ENCODE measurements at regions not wholly inside any gene's neighbourhood (a gene's known extent, or its start where the extent isn't known, plus 50 kb on each side); places are given as distances from the start of the nearest gene placed in this dataset.
"Not testable (repeated sequence)": the region's sequence is repeated elsewhere in the genome, so short reads cannot be mapped to it uniquely, and the experiment has no call there.

GRCh38 chr17:77085926-77086432, 54.8 kb upstream of the SEC14L1 start:
- H3K27ac Mint-ChIP-seq, result no peak overlapping the region
- H3K4me3 Mint-ChIP-seq, result no peak overlapping the region

GRCh38 chr17:77086433-77087010, 54.2 kb upstream of the SEC14L1 start:
- Mint-ChIP-seq H3K4me3 (no peak overlapping the region), H3K36me3 (peaks cover 9% of the 10 kb centered on the region), H3K4me1 (peaks cover 21% of the 10 kb centered on the region), H3K9me3 (peaks cover 3% of the 10 kb centered on the region), H3K27ac (no peak overlapping the region), H3K27me3 (peaks cover 9% of the 10 kb centered on the region)
- ATAC-seq (ENCODE audit: low read depth) (peak; percentile 30), DNase-seq (ENCODE audit: low spot score in 2 of 2) (peak; percentile 75 to 87)

More at GRCh38 chr17:77085926-77086432, 54.8 kb upstream of the SEC14L1 start:
- Mint-ChIP-seq H3K4me1 (peaks cover 21% of the 10 kb centered on the region), H3K9me3 (peaks cover 3% of the 10 kb centered on the region), H3K27me3 (peaks cover 9% of the 10 kb centered on the region), H3K36me3 (peaks cover 9% of the 10 kb centered on the region)
- no peak for ATAC-seq (ENCODE audit: low read depth)
- no peak for DNase-seq (ENCODE audit: low spot score in 2 of 2)

- no peak for ATAC-seq (ENCODE audit: low read depth)
- peaks cover 11% of the 10 kb centered on the region for H3K36me3 Mint-ChIP-seq
- H3K4me1 Mint-ChIP-seq, result peaks cover 25% of the 10 kb centered on the region
- no peak for DNase-seq (ENCODE audit: low spot score in 2 of 2)
- peaks cover 6% of the 10 kb centered on the region for H3K27me3 Mint-ChIP-seq
- no peaks in the 10 kb centered on the region for H3K9me3 Mint-ChIP-seq
- peak overlapping the region; percentile 86 for H3K27ac Mint-ChIP-seq
- peak overlapping the region; percentile 93 for H3K4me3 Mint-ChIP-seq
Observed at GRCh38 chr17:77087650-77088454, 52.9 kb upstream of the SEC14L1 start.

GRCh38 chr17:77088455-77089123, 52.2 kb upstream of the SEC14L1 start:
- Mint-ChIP-seq H3K36me3 (peaks cover 11% of the 10 kb centered on the region), H3K4me1 (peaks cover 25% of the 10 kb centered on the region), H3K4me3 (peak overlapping the region; percentile 93), H3K27ac (peak overlapping the region; percentile 86), H3K9me3 (no peaks in the 10 kb centered on the region), H3K27me3 (peaks cover 6% of the 10 kb centered on the region)
- peak; percentile 90 for ATAC-seq (ENCODE audit: low read depth)
- peak; percentile 79 to 80 for DNase-seq (ENCODE audit: low spot score in 2 of 2)

- peak overlapping the region; percentile 93 for H3K4me3 Mint-ChIP-seq
- no peak for ATAC-seq (ENCODE audit: low read depth)
- DNase-seq (ENCODE audit: low spot score in 2 of 2), result no peak
- peak overlapping the region; percentile 86 for H3K27ac Mint-ChIP-seq
- peaks cover 6% of the 10 kb centered on the region for H3K27me3 Mint-ChIP-seq
- H3K9me3 Mint-ChIP-seq, result no peaks in the 10 kb centered on the region
- peaks cover 25% of the 10 kb centered on the region for H3K4me1 Mint-ChIP-seq
- H3K36me3 Mint-ChIP-seq, result peaks cover 12% of the 10 kb centered on the region
Observed at GRCh38 chr17:77089124-77089490, 51.7 kb upstream of the SEC14L1 start.

GRCh38 chr17:77089949-77090348, 50.8 kb upstream of the SEC14L1 start:
- ATAC-seq (ENCODE audit: low read depth); DNase-seq (ENCODE audit: low spot score in 2 of 2); H3K27me3 Mint-ChIP-seq; H3K27ac Mint-ChIP-seq; H3K9me3 Mint-ChIP-seq: not testable (repeated sequence)
- H3K36me3 Mint-ChIP-seq, result peaks cover 13% of the 10 kb centered on the region
- H3K4me3 Mint-ChIP-seq, result peak overlapping the region; percentile 93
- H3K4me1 Mint-ChIP-seq, result peaks cover 25% of the 10 kb centered on the region

GRCh38 chr17:77090476-77090875, 50.3 kb upstream of the SEC14L1 start:
- ATAC-seq (ENCODE audit: low read depth) (no peak), DNase-seq (ENCODE audit: low spot score in 2 of 2) (no peak)
- Mint-ChIP-seq H3K9me3 (no peaks in the 10 kb centered on the region), H3K4me1 (peaks cover 25% of the 10 kb centered on the region), H3K27me3 (peaks cover 4% of the 10 kb centered on the region), H3K36me3 (peaks cover 15% of the 10 kb centered on the region), H3K27ac (peak overlapping the region; percentile 88), H3K4me3 (peak overlapping the region; percentile 34)

Data from memory B cell (primary cell).